ENCODE measurements at regions not wholly inside any gene's neighbourhood (a gene's known extent, or its start where the extent isn't known, plus 50 kb on each side); places are given as distances from the start of the nearest gene placed in this dataset.
"Not testable (repeated sequence)": the region's sequence is repeated elsewhere in the genome, so short reads cannot be mapped to it uniquely, and the experiment has no call there.

DNA sequence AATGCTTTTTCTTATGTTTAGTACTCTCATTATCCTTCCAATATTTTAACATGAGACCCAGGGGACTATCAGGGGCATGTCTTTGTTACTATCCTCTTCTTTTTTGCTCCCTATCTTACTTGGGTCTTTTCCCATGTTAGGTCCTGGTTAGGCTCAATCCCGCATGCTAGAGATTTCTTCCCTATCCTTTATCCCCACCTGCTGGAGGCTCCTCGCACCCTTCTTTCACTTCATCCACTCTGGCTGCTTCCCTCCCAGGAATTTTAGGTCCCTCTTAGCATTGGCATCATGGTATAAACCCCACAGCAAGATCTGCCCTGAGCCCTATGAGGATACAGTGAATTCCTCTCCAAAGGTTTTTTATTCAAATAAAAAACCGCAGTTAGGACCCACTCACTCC is 567.3 kb downstream of the ANKRD30B start:
- CTCF ChIA-PET: not testable (repeated sequence)

DNA sequence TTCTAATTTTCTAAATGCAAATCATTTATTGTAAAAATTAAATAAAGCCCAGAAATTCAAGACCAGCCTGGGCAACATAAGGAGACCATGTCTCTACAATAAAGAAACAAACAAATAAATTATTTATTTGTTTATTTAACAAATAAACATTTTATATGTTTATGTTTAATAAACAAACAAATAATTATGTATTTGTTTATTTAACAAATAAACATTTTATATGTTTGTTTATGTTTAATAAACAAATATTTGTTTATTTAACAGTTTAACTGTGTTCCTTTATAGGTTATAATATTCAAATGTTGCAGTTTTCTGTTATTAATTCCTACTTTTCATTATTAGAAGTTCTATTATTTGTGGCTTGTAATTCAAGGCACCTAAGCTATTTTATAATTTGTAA is 570.7 kb downstream of the ANKRD30B start:
- H3K27ac Mint-ChIP-seq; H3K9me3 Mint-ChIP-seq; DNase-seq; H3K4me3 Mint-ChIP-seq; H3K36me3 Mint-ChIP-seq (ENCODE audit: low read depth); H3K27me3 Mint-ChIP-seq; H3K4me1 Mint-ChIP-seq; POLR2A ChIA-PET; CTCF ChIA-PET: not testable (repeated sequence)

More for the DNA sequence above, 567.3 kb downstream of the ANKRD30B start:
- H3K36me3 Mint-ChIP-seq (ENCODE audit: low read depth); H3K4me1 Mint-ChIP-seq; DNase-seq; H3K4me3 Mint-ChIP-seq; POLR2A ChIA-PET; H3K9me3 Mint-ChIP-seq; H3K27me3 Mint-ChIP-seq; H3K27ac Mint-ChIP-seq: not testable (repeated sequence)

DNA sequence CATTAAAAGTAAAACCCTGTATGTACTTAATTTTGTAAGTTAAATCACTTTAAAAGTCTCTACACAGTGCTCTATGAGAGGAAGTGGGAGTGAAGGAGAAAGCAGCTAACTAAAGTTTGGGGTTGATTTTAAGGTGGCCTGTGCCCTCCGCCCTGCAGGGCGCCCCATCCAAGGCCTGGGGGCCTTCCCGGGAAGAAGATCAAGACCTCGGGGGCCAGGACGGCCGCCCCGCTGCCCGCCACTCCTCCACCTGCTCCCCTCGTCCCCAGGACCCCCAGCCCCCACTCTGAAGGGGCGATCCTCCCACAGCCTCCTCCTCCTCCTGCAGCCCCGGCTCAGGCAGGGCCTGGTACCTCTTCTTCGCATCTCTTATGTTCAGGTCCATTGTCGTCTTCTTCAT is 581.7 kb downstream of the ANKRD30B start:
- H3K27me3 Mint-ChIP-seq, POLR2A ChIA-PET: not testable (repeated sequence)

DNA sequence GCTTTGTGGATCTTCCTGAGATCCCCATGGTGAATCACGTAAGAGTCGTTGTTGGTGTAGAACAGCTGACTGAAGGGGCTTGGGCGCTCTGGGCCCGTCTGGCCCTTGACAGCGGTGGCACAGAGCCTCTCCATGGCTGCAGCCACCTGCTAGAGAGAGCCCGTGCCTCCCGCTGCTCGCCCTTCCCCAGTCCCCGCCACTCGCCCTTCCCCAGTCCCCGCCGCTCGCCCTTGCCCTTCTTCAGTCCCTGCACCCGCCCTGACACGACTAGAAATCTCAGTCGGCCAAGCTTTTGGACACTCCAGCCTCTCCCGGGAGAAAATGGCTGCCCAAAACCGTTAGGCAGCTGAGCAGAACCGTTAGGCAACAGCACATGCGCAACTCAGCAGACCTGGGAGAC is 582.2 kb downstream of the ANKRD30B start:
- POLR2A ChIA-PET; DNase-seq; H3K9me3 Mint-ChIP-seq; H3K27me3 Mint-ChIP-seq; CTCF ChIA-PET; H3K4me1 Mint-ChIP-seq; H3K36me3 Mint-ChIP-seq (ENCODE audit: low read depth); H3K27ac Mint-ChIP-seq; H3K4me3 Mint-ChIP-seq: not testable (repeated sequence)

More for the DNA sequence above, 581.7 kb downstream of the ANKRD30B start:
- H3K4me3 Mint-ChIP-seq; H3K9me3 Mint-ChIP-seq; H3K4me1 Mint-ChIP-seq; H3K36me3 Mint-ChIP-seq (ENCODE audit: low read depth); CTCF ChIA-PET; DNase-seq; H3K27ac Mint-ChIP-seq: not testable (repeated sequence)

DNA sequence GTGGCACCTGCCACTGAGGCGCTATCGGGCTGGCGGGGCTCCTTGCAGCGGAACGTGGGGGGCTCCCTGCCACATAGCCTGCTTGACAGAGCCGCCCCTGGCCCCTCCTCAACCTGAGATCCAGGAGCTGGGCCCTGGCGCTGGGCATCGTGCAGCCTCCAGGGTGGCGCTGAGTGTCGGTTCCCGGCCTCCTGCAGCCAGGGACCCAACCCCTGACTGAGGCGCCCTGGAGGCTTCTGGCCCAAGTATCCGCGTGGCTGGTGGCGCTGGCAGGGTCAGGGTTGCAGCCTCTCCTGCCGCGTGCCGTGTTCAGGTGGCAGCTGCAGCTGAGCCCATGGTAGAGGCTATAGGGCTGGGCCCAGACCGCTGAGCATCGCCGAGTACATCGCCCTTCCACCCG is 582.6 kb downstream of the ANKRD30B start:
- H3K4me1 Mint-ChIP-seq; H3K27me3 Mint-ChIP-seq; CTCF ChIA-PET; H3K9me3 Mint-ChIP-seq; POLR2A ChIA-PET; DNase-seq; H3K27ac Mint-ChIP-seq; H3K4me3 Mint-ChIP-seq; H3K36me3 Mint-ChIP-seq (ENCODE audit: low read depth): not testable (repeated sequence)

DNA sequence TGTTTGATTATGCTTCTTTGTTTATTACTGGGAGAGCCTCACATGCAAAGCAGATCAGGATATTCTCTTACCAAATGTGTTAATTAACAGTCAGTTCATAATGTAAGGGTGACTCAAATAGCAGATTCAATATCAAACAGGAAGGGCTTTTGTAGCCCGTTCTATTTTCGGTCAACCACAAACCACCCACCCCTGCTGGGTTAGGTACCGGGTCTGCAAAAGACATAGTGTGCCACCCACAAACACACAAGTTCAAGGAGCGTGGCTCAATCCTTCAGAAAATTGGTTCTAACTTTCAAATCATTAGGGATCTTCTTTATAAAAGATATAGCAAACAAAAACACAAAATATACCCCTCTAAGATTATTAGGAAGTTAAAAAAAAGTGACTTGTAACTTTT is 627.7 kb downstream of the ANKRD30B start:
- H3K27me3 Mint-ChIP-seq; DNase-seq; H3K36me3 Mint-ChIP-seq (ENCODE audit: low read depth); POLR2A ChIA-PET; H3K4me1 Mint-ChIP-seq; H3K4me3 Mint-ChIP-seq; H3K27ac Mint-ChIP-seq; CTCF ChIA-PET; H3K9me3 Mint-ChIP-seq: not testable (repeated sequence)

DNA sequence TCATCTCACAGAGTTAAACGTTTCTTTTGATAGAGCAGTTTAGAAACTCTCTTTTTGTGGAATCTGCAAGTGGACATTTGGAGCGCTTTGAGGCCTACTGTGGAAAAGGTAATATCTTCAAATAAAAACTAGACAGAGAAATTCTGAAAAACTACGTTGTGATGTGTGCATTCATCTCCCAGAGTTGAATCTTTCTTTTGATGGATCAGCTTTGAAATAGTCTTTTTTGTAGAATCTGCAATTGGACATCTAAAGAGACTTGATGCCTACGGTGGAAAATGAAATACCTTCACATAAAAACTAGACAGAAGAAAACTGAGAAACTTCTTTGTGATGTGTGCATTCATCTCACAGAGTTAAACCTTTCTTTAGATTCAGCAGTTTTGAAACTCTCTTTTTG is 659.9 kb downstream of the ANKRD30B start:
- CTCF ChIA-PET; H3K9me3 Mint-ChIP-seq; POLR2A ChIA-PET; H3K4me3 Mint-ChIP-seq; H3K36me3 Mint-ChIP-seq (ENCODE audit: low read depth); H3K27me3 Mint-ChIP-seq; H3K4me1 Mint-ChIP-seq; H3K27ac Mint-ChIP-seq: not testable (repeated sequence)
- peak; percentile 7 for DNase-seq

Measured in activated CD4-positive, alpha-beta T cell treated with anti-CD3 and anti-CD28 coated beads, Interleukin-2, amount 10 ng/mL, durations not matched to agents 7 days and 5 days (primary cell).